ENCODE measurements at regions not wholly inside any gene's neighbourhood (a gene's known extent, or its start where the extent isn't known, plus 50 kb on each side); places are given as distances from the start of the nearest gene placed in this dataset.

DNA sequence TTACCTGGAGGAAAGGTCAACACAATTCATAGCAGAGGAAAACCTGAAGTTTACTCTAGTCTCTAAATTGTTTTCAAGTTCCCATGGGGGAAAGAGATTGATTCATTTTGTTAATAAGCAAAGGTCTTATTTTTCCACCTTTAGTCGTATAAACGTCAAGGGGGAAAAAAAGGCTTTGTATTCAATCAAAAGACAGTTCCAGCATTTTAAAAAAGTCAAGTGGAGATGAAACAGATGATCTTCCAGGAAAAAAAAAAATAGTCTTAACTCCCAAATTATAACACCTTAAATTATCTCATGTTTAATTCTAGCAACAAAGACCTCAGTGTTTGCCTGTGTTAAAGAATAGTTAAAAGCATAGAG, 140.5 kb downstream of the TOMM20 start:
- DNase-seq, result no peak

- DNase-seq, result no peak
These were observed 141.1 kb downstream of the TOMM20 start for GRCh38 chr1:234987415-234988154.

DNA sequence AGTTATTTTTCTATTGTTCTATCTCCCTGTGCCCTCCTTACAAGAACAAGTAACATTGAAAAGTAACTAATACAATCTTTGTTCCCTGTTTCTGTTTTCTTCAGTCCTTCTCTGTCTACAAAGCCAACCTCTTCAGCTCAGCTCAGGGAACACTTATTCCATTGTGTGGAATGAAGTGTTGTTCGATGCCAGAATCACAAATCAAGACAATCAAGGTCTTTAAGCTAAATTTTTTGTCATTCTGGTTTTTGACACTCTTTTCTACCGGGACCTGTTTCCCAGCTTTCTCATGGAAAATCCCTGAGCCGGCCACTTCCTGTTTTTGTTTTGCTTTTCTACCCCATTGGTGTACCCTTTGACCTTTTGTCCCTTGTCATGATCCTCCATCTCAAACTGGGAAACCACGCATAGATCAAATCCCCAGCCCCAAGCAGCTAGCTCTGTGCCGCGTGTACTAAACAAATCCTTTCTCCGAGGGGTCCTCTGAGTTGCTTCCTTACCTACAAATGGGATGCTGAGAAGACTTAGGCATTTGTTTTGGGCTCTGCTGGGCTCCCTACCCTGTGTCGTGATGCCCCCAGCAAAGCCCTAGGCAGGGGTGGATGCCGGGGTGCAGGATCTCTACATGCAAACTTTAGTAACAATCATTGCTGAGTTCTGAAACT, 141.8 kb downstream of the TOMM20 start:
- DNase-seq, result no peak

- no peak for DNase-seq
These were observed 142.9 kb downstream of the TOMM20 start for GRCh38 chr1:234985516-234986294.

DNA sequence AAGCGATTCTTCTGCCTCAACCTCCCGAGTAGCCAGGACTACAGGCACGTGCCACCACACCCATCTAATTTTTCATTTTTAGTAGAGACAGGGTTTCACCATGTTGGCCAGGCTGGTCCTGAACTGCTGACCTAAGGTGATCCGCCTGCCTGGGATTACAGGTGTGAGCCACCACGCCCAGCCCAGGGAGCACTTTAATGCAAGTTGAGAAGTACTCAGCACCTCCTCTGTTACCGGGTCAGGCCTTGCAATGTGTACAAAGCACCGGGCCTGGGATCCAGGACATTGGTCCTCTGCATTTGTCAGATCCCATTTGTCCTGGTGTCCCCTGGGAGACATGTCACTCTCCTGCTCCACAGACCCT, 143.6 kb downstream of the TOMM20 start:
- DNase-seq, result no peak

GRCh38 chr1:234983564-234984238, 144.9 kb downstream of the TOMM20 start:
- no peak for DNase-seq

GRCh38 chr1:234981758-234982157, 146.9 kb downstream of the TOMM20 start:
- no peak for DNase-seq

- peak; percentile 41 for DNase-seq
These were observed 147.8 kb downstream of the TOMM20 start for GRCh38 chr1:234980645-234981396.

- no peak for DNase-seq
These were observed 148.4 kb downstream of the TOMM20 start for GRCh38 chr1:234980291-234980644.

DNA sequence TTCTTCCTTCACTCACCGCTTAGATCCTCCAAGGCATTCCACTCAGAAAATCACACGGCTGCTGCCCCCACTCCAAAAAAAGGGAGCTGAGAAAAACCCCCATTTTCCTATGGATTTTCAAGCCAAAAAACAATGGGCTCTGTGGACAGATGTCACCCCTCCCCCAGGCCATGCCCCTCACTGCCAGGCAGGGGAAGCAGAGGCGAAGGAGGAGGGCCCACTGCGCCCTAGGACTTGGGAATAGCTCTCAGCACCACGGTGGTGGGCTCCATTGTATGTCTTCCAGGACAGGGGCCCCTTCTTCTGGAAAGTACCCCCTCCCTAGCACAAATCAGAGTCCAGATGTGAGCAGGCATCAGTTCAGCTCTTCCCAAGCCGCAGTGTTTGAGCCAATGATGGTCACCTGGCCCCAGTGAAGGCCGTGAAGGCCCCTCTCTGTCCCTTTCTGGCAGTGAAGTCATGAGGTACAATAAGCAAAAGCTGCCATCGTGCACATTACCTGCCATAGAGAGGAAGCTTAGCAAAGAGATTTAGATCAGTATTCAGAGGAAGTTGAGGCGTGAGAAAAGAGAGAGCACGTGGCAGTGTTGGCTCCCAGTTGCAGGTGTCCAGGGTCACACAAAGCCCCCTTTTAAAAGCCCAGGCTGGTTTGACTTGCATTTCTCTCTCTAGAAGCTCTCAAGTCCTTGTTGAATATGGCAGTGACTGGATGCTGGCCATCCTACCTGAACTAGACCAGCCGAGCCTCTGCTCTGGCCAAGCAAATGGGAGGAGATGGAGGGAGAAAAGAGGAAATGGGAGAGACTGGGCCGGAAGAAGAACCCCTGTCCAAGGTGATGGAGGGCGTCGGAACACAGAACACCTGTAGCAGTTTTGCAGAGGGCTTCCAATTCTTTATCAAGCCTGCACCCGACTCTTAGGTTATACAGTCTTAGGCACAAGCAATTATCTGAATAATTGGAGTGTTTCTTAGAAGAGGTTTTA, 149.0 kb downstream of the TOMM20 start:
- DNase-seq, result no peak

- DNase-seq, result peak; percentile 47
These were observed 150.0 kb downstream of the TOMM20 start for GRCh38 chr1:234978397-234979295.

DNA sequence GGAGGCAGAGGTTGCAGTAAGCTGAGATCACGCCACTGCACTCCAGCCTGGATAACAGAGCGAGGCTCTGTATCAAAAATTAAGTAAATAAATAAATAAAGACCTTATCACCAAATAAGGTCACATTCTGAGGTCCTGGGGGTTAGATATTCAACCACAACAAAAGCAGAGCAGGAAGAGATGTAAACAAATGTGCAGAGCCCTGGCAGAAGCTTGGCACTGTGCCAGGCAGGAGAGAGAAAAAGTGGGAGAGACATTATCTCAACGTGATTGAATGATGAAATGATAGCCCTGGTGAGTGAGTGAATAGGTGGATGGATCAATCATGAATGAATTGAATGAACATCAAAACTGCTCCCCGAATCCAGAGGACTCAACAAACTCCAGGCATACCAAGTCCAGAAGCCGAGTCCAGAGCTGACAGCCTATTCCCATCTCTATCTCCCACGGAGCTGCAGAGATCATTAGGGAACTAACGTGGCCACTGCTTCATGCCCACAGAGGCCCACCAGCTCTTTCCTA, 150.7 kb downstream of the TOMM20 start:
- peak; percentile 25 for DNase-seq

DNA sequence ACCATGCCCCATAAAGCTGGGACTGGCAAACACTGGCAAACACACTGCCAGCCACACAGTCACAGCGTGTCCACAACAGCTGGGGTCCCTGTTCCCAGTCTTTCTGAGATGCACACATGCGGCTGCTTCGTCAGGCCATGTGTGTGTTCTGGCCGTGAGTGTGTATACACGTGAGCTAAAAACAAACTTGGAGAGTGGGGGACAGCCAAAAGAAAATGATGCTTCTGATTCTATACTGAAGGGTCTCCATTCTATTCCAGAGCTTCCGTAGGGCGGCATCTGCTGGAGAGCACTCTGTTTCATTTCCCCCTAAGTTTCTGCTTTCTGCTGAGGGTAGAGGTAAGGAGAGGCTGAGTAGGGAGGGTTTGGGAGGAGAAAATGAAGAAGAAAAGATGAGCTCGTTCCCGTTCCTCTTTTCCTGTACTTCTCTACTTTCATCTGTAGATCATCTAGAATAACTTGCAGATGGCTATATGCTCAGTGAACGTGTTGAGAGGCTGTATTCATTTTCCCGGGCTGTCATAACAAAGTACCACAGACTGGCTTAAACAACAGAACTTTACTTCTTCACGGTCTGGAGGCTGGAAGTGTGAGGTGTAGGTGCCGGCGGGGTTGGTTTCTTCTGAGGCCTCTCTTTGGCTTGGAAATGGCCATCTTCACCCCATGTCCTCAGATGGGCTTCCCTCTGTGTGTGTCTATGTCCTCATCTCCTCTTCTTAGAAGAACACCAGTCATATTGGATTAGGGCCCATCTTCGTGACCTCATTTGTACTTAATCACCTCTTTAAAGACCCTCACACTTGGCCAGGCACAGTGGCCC, 151.6 kb downstream of the TOMM20 start:
- DNase-seq, result no peak

- no peak for DNase-seq
These were observed 152.4 kb downstream of the TOMM20 start for GRCh38 chr1:234975941-234976860.

- DNase-seq, result no peak
These were observed 153.3 kb downstream of the TOMM20 start for GRCh38 chr1:234975122-234975940.

GRCh38 chr1:234973426-234974250, 155.0 kb downstream of the TOMM20 start:
- no peak for DNase-seq

Data from T-helper 9 cell (primary cell).